Naive thymus-derived CD4-positive, alpha-beta T cell (primary cell): ENCODE measurements at regions not wholly inside any gene's neighbourhood (a gene's known extent, or its start where the extent isn't known, plus 50 kb on each side); places are given as distances from the start of the nearest gene placed in this dataset.

Experiments used
- ATAC-seq: fragments of 150-1000 bp; cut with Tn5 transposase; 2 replicates; pipeline ENCODE4 v1.10.0; 2021; ENCODE audit warnings: mild to moderate bottlenecking, moderate library complexity
- CTCF ChIA-PET: fragments of 350-600 bp; sonication (Branson Sonifier 250); formaldehyde crosslinking; loops from one replicate; lab custom pipeline; 2021; ENCODE audit warnings: antibody characterized with exemption; lab: Charles Lee
- POLR2A ChIA-PET: fragments of 350-600 bp; sonication (Branson Sonifier 250); formaldehyde crosslinking; loops from one replicate; lab custom pipeline; 2021; ENCODE audit warnings: antibody characterized with exemption, inconsistent platforms; lab: Charles Lee
- DNase-seq, 9 donors: peaks; one replicate each; pipeline versions ENCODE4 v3.0.0 to v3.0.0-alpha.2; 2020 to 2022; ENCODE audit warnings: mixed read lengths in 1 of 9
- H3K27ac ChIP-seq: one replicate; pipeline ENCODE4 v1.7.0; 2013; ENCODE audit warnings: mild to moderate bottlenecking, low read depth, low read length, moderate library complexity
- H3K27me3 ChIP-seq, 2 donors: one replicate each; pipeline ENCODE4 v1.7.0; 2013; ENCODE audit warnings: low read length in 2 of 2, mild to moderate bottlenecking in 2 of 2, moderate library complexity in 2 of 2; ENCODE audit not compliant: control insufficient read depth in 2 of 2, insufficient read depth in 2 of 2
- H3K36me3 ChIP-seq, 3 experiments: 1 replicate in 2 of 3; 2 replicates in 1 of 3; pipeline ENCODE4 v1.7.0; 2013; ENCODE audit warnings: low read length in 3 of 3, mild to moderate bottlenecking in 3 of 3, moderate library complexity in 1 of 3; ENCODE audit not compliant: insufficient read depth in 3 of 3, control insufficient read depth in 2 of 3
- H3K4me1 ChIP-seq, 2 donors: one replicate each; pipeline ENCODE4 v1.7.0; 2013; ENCODE audit warnings: low read length in 2 of 2, mild to moderate bottlenecking in 2 of 2, moderate library complexity in 1 of 2; ENCODE audit not compliant: control insufficient read depth in 2 of 2, insufficient read depth in 2 of 2
- H3K4me3 ChIP-seq: 2 replicates; pipeline ENCODE4 v1.7.0; 2013; ENCODE audit warnings: mild to moderate bottlenecking, low read length
- H3K9me3 ChIP-seq, 3 experiments: 1 replicate in 2 of 3; 2 replicates in 1 of 3; pipeline ENCODE4 v1.7.0; 2013; ENCODE audit warnings: low read length in 3 of 3; ENCODE audit not compliant: control insufficient read depth in 2 of 3
- H3K27ac Mint-ChIP-seq, 9 donors: one replicate each; pipeline ENCODE4 v1.8.0; 2020 to 2022; ENCODE audit warnings: mixed read lengths in 9 of 9, mild to moderate bottlenecking in 8 of 9, moderate library complexity in 5 of 9, inconsistent platforms in 2 of 9
- H3K27me3 Mint-ChIP-seq, 5 donors: one replicate each; pipeline ENCODE4 v1.8.0; 2021 to 2022; ENCODE audit warnings: mixed read lengths in 5 of 5, mild to moderate bottlenecking in 1 of 5
- H3K36me3 Mint-ChIP-seq, 5 donors: one replicate each; pipeline ENCODE4 v1.8.0; 2020 to 2022; ENCODE audit warnings: mixed read lengths in 5 of 5, mild to moderate bottlenecking in 3 of 5, inconsistent platforms in 1 of 5
- H3K4me1 Mint-ChIP-seq, 7 donors: one replicate each; pipeline ENCODE4 v1.8.0; 2020 to 2022; ENCODE audit warnings: mixed read lengths in 7 of 7, mild to moderate bottlenecking in 3 of 7, inconsistent platforms in 1 of 7
- H3K4me3 Mint-ChIP-seq, 10 donors: one replicate each; pipeline ENCODE4 v1.8.0; 2020 to 2022; ENCODE audit warnings: mild to moderate bottlenecking in 10 of 10, mixed read lengths in 10 of 10, moderate library complexity in 6 of 10, inconsistent platforms in 2 of 10
- H3K9me3 Mint-ChIP-seq, 11 donors: one replicate each; pipeline ENCODE4 v1.8.0; 2020 to 2022; ENCODE audit warnings: mixed read lengths in 11 of 11, mild to moderate bottlenecking in 4 of 11, inconsistent platforms in 1 of 11, moderate library complexity in 1 of 11
- intact Hi-C, 2 donors: fragments of 100-400 bp; cut with micrococcal nuclease; formaldehyde crosslinking; loops; one replicate each; pipeline ENCODE4 v1.15.1; 2023

GRCh38 chr9:82797534-82797933, 265.4 kb downstream of the RASEF start:
- H3K27me3 ChIP-seq: no peaks in the 10 kb centered on the region
- ChIA-PET CTCF (no interaction called here), POLR2A (no interaction called here)
- Mint-ChIP-seq H3K9me3 (peaks cover 0 to 6% (median 0%) of the 10 kb centered on the region in 11 donors), H3K36me3 (no peaks in the 10 kb centered on the region), H3K27me3 (peaks cover 0 to 5% (median 0%) of the 10 kb centered on the region in 5 donors), H3K4me3 (no peak overlapping the region), H3K27ac (no peak overlapping the region), H3K4me1 (no peaks in the 10 kb centered on the region)
- H3K27ac ChIP-seq: no peak overlapping the region
- H3K9me3 ChIP-seq: no peaks in the 10 kb centered on the region
- DNase-seq: no peak
- intact Hi-C loops: no loop called here
- ATAC-seq: no peak
- H3K4me3 ChIP-seq: no peak overlapping the region
- no peaks in the 10 kb centered on the region for H3K36me3 ChIP-seq
- H3K4me1 ChIP-seq: no peaks in the 10 kb centered on the region

- Mint-ChIP-seq H3K9me3 (peaks cover 0 to 15% (median 2%) of the 10 kb centered on the region in 11 donors), H3K4me1 (no peaks in the 10 kb centered on the region), H3K27ac (no peak overlapping the region), H3K4me3 (no peak overlapping the region), H3K27me3 (peaks cover 0 to 5% (median 0%) of the 10 kb centered on the region in 5 donors), H3K36me3 (no peaks in the 10 kb centered on the region)
- Histone ChIP-seq H3K27me3 (no peaks in the 10 kb centered on the region), H3K27ac (no peak overlapping the region), H3K9me3 (no peaks in the 10 kb centered on the region), H3K4me3 (no peak overlapping the region), H3K36me3 (no peaks in the 10 kb centered on the region), H3K4me1 (no peaks in the 10 kb centered on the region)
- ChIA-PET CTCF (no interaction called here), POLR2A (no interaction called here)
- no peak for DNase-seq
- intact Hi-C loops: no loop called here
- ATAC-seq: no peak
These were observed 263.7 kb downstream of the RASEF start for GRCh38 chr9:82799286-82799685.

GRCh38 chr9:82805027-82805426, 257.9 kb downstream of the RASEF start:
- Histone ChIP-seq H3K27ac (no peak overlapping the region), H3K4me3 (no peak overlapping the region), H3K27me3 (no peaks in the 10 kb centered on the region), H3K4me1 (no peaks in the 10 kb centered on the region), H3K36me3 (no peaks in the 10 kb centered on the region), H3K9me3 (no peaks in the 10 kb centered on the region)
- CTCF ChIA-PET: no interaction called here
- ATAC-seq (no peak), DNase-seq (no peak)
- no peaks in the 10 kb centered on the region for H3K27me3 Mint-ChIP-seq
- no peaks in the 10 kb centered on the region for H3K36me3 Mint-ChIP-seq
- H3K27ac Mint-ChIP-seq: no peak overlapping the region
- peaks cover 0 to 17% (median 2%) of the 10 kb centered on the region in 11 donors for H3K9me3 Mint-ChIP-seq
- no peaks in the 10 kb centered on the region for H3K4me1 Mint-ChIP-seq
- intact Hi-C loops: no loop called here
- POLR2A ChIA-PET: no interaction called here
- no peak overlapping the region for H3K4me3 Mint-ChIP-seq

DNA sequence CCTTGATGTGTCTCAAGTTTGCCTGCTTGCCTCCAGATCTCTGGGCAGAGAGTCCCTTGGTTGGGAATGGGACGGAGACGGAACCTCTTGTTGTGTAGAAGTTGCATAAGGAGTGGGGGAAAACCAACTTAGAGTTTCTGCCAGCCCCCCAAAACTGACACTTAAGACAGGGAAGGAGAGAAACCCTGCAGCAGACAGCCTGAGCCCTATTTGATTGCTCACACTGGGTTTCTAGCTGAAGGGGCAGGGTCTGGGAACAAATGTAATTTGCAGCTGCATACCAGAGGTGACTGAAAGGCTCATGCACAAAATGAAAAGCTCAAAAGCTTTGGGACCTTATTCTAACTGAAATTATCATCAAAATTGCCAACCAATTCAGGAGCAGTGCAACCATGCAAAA, 254.5 kb downstream of the RASEF start:
- Histone ChIP-seq H3K4me3 (no peak overlapping the region), H3K27me3 (no peaks in the 10 kb centered on the region), H3K36me3 (no peaks in the 10 kb centered on the region), H3K9me3 (no peaks in the 10 kb centered on the region), H3K4me1 (no peaks in the 10 kb centered on the region), H3K27ac (no peak overlapping the region)
- ChIA-PET POLR2A (no interaction called here), CTCF (interaction anchor here (0.6 kb wide), 1 partner anchor 1115 kb away, joined by 3 read pairs; no protein-coding TSS in a partner anchor)
- intact Hi-C loops: no loop called here
- DNase-seq (no peak), ATAC-seq (no peak)
- Mint-ChIP-seq H3K4me3 (no peak overlapping the region), H3K27ac (no peak overlapping the region), H3K27me3 (peaks cover 0 to 5% (median 0%) of the 10 kb centered on the region in 5 donors), H3K9me3 (peaks cover 0 to 14% (median 1%) of the 10 kb centered on the region in 11 donors), H3K36me3 (no peaks in the 10 kb centered on the region), H3K4me1 (no peaks in the 10 kb centered on the region)

DNA sequence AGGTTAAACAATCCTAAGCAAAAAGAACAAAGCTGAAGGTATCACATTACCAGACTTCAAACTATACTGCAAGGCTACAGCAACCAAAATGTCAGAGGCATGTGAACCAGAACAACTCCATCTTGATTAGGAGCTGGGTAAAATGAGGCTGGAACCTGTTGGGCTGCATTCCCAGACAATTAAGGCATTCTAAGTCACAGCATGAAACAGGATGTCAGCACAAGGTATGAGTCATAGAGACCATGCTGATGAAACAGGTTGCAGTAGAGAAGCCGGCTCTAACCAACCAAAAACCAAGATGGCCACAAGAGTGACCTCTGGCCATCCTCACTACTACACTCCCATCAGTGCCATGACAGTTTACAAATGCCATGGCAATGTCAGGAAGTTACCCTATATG, 252.0 kb downstream of the RASEF start:
- Mint-ChIP-seq H3K9me3 (peaks cover 0 to 12% (median 1%) of the 10 kb centered on the region in 11 donors), H3K27me3 (peaks cover 0 to 5% (median 0%) of the 10 kb centered on the region in 5 donors), H3K4me1 (peaks cover 0 to 2% (median 0%) of the 10 kb centered on the region in 7 donors), H3K36me3 (no peaks in the 10 kb centered on the region), H3K4me3 (no peak overlapping the region), H3K27ac (no peak overlapping the region)
- no peak for ATAC-seq
- intact Hi-C loops: no loop called here
- Histone ChIP-seq H3K9me3 (no peaks in the 10 kb centered on the region), H3K36me3 (no peaks in the 10 kb centered on the region), H3K27ac (no peak overlapping the region), H3K4me1 (no peaks in the 10 kb centered on the region), H3K27me3 (no peaks in the 10 kb centered on the region), H3K4me3 (no peak overlapping the region)
- CTCF ChIA-PET: no interaction called here
- POLR2A ChIA-PET: no interaction called here
- no peak for DNase-seq

- ChIA-PET POLR2A (no interaction called here), CTCF (no interaction called here)
- no peak overlapping the region for H3K4me3 Mint-ChIP-seq
- no peak overlapping the region for H3K27ac Mint-ChIP-seq
- intact Hi-C loops: no loop called here
- H3K9me3 Mint-ChIP-seq: peaks cover 0 to 4% (median 0%) of the 10 kb centered on the region in 11 donors
- DNase-seq (no peak), ATAC-seq (no peak)
- Histone ChIP-seq H3K27ac (no peak overlapping the region), H3K36me3 (no peaks in the 10 kb centered on the region), H3K4me1 (no peaks in the 10 kb centered on the region), H3K9me3 (no peaks in the 10 kb centered on the region), H3K27me3 (no peaks in the 10 kb centered on the region), H3K4me3 (no peak overlapping the region)
- no peaks in the 10 kb centered on the region for H3K36me3 Mint-ChIP-seq
- no peaks in the 10 kb centered on the region for H3K4me1 Mint-ChIP-seq
- H3K27me3 Mint-ChIP-seq: no peaks in the 10 kb centered on the region
These were observed 243.7 kb downstream of the RASEF start for GRCh38 chr9:82819260-82819659.

DNA sequence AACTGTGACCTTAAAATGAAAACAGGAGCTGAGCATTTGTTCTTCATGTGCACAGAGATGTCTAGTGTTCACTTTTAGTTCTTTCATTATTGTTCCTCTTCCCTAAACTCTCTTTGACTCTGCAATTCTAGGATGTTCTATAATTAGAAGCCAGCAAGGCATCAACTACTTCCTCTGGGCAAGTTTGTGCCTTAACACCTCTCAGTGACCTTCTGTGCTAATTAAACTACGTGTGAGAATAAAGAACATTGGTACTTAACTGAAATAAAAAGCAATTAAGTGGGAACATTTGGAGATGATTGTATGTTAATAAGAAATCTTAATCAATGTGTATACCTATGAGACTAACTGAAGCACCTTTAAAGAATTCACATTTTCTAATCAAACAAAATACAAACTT, 242.8 kb downstream of the RASEF start:
- ChIA-PET POLR2A (no interaction called here), CTCF (no interaction called here)
- peaks cover 0 to 4% (median 0%) of the 10 kb centered on the region in 11 donors for H3K9me3 Mint-ChIP-seq
- Histone ChIP-seq H3K27ac (no peak overlapping the region), H3K27me3 (no peaks in the 10 kb centered on the region), H3K9me3 (no peaks in the 10 kb centered on the region), H3K36me3 (no peaks in the 10 kb centered on the region), H3K4me3 (no peak overlapping the region), H3K4me1 (no peaks in the 10 kb centered on the region)
- ATAC-seq (no peak), DNase-seq (no peak)
- H3K4me1 Mint-ChIP-seq: no peaks in the 10 kb centered on the region
- H3K27ac Mint-ChIP-seq: no peak overlapping the region
- no peaks in the 10 kb centered on the region for H3K36me3 Mint-ChIP-seq
- no peak overlapping the region for H3K4me3 Mint-ChIP-seq
- intact Hi-C loops: no loop called here
- no peaks in the 10 kb centered on the region for H3K27me3 Mint-ChIP-seq
